ENCODE measurements at regions not wholly inside any gene's neighbourhood (a gene's known extent, or its start where the extent isn't known, plus 50 kb on each side); places are given as distances from the start of the nearest gene placed in this dataset.

DNA sequence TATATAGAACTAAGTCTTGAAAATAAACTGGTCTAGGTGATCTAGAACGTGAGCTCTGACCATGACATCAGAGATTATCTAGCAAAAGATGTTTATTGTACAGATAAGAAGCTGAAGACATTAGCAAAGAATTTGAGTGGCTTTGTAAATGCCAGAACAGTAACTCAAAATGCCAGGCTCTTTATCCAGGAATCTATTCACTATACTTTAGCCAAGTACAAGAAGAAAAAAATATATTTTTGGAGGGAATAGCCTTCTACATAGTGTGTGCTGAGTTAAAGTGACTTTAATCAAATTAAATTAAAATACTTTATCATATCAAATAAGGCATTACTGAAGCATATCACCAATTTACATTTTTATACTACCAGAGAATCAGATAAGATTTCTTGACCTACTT lies 132.6 kb upstream of the ITGA1 start:
- TF ChIP-seq, protein P1, sequence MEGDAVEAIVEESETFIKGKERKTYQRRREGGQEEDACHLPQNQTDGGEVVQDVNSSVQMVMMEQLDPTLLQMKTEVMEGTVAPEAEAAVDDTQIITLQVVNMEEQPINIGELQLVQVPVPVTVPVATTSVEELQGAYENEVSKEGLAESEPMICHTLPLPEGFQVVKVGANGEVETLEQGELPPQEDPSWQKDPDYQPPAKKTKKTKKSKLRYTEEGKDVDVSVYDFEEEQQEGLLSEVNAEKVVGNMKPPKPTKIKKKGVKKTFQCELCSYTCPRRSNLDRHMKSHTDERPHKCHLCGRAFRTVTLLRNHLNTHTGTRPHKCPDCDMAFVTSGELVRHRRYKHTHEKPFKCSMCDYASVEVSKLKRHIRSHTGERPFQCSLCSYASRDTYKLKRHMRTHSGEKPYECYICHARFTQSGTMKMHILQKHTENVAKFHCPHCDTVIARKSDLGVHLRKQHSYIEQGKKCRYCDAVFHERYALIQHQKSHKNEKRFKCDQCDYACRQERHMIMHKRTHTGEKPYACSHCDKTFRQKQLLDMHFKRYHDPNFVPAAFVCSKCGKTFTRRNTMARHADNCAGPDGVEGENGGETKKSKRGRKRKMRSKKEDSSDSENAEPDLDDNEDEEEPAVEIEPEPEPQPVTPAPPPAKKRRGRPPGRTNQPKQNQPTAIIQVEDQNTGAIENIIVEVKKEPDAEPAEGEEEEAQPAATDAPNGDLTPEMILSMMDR (IDR thresholded peaks at IDR 0.05; ENCODE audit: insufficient read depth, low read length, poor library complexity, severe bottlenecking): no peak
- Histone ChIP-seq H3K4me3 (replicated peaks; ENCODE audit: low read depth, low read length) (no peak overlapping the region), H3K36me3 (ENCODE audit: control insufficient read depth, insufficient read depth, low read length) (no peaks in the 10 kb centered on the region), H3K27me3 (replicated peaks; ENCODE audit: control insufficient read depth, insufficient read depth, low read length) (no peaks in the 10 kb centered on the region)
- DNase-seq (ENCODE audit: extremely low read depth, insufficient read length): no peak

DNA sequence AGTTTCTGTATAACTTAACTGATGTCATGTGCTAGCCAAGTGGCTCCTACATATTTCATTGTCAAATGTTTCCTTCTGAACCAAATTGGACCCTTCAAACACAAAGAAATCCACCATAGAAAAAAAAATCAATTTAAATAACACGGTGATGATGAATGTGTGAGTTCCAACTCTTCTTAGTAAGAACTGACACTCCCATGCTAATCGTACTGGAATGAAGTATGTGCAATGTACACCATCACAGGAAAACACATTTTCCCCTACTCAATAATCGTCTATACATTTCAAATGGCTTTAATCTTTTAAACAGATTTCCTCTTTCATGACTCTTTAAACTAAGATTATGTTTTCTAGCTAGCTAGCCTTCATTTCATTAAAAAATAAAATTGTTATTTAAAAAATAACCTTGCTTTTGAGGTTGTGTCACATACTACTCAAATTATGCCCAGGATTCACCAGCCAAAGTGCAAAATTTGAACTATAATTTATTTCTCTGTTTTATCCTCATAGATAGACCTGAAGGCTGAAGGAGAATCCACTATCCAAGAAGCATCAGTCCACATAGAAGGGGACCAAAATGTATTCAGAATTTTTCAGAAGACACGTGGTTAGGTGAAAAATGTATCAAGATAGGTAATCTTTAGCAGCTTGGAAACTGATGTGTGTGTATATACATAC lies 131.0 kb upstream of the ITGA1 start:
- TF ChIP-seq, protein P1 (IDR thresholded peaks at IDR 0.05; ENCODE audit: insufficient read depth, low read length, poor library complexity, severe bottlenecking): no peak
- no peak for DNase-seq (ENCODE audit: extremely low read depth, insufficient read length)
- no peaks in the 10 kb centered on the region for H3K36me3 ChIP-seq (ENCODE audit: control insufficient read depth, insufficient read depth, low read length)
- H3K27me3 ChIP-seq (replicated peaks; ENCODE audit: control insufficient read depth, insufficient read depth, low read length): no peaks in the 10 kb centered on the region
- no peak overlapping the region for H3K4me3 ChIP-seq (replicated peaks; ENCODE audit: low read depth, low read length)

DNA sequence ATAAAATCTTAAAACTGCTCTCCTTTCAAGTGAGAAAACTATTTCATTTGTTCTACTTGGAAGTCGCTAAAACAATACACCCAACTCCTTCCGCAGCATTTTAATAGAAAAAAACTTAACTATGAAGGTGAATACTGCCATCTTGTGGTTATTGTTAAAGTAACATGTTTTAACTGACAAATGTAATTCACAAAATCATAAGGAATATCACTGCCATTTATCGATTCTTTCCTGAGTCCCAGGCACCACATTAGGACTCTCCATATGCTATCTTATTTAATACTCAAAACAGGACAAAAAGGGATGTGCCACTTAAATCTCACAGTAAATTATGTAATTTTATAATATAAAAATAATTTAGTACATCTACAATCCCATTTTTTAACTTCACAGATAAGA lies 130.5 kb upstream of the ITGA1 start:
- Histone ChIP-seq H3K27me3 (replicated peaks; ENCODE audit: control insufficient read depth, insufficient read depth, low read length) (no peaks in the 10 kb centered on the region), H3K36me3 (ENCODE audit: control insufficient read depth, insufficient read depth, low read length) (no peaks in the 10 kb centered on the region), H3K4me3 (replicated peaks; ENCODE audit: low read depth, low read length) (no peak overlapping the region)
- peak; percentile 6 for DNase-seq (ENCODE audit: extremely low read depth, insufficient read length)
- TF ChIP-seq, protein P1 (IDR thresholded peaks at IDR 0.05; ENCODE audit: insufficient read depth, low read length, poor library complexity, severe bottlenecking): peak; percentile 31

DNA sequence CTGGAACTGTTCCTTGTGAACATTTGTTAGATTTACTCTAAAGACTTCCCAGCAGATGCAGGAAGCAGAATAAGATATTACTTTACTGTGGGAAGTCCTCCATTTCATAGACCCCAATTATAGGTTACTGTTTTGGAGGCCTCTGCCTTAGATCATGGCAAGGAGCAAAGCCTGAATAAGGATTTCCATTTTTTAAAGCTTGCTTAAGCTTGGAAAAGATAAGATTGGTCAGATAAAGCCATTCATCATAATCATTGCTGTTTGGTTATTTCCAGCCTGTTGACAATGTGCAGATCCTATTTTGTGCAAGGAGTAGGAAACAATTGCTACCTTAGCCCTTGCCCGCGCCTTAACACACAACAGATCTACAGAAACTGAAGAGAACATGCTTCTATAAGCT lies 129.5 kb upstream of the ITGA1 start:
- DNase-seq (ENCODE audit: extremely low read depth, insufficient read length): no peak
- TF ChIP-seq, protein P1 (IDR thresholded peaks at IDR 0.05; ENCODE audit: insufficient read depth, low read length, poor library complexity, severe bottlenecking): no peak

DNA sequence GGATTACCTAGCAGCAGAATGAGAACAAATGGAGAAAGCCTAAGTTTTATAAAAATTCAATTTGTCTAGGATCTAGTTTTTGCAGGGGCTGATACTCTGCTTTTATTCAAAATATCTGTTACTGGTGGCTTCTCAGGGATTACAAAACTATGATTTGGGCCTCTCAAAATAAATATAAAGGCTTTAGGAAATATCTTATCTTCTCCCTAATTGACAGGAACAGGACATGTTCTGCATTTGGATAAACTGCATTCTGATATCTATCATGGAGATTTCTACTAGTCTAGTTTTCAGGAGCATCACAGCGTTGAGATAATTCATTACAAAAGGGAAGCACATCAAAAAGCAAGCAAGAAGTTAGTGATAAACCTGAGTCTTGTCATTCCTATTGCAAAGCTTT lies 127.1 kb upstream of the ITGA1 start:
- no peak for DNase-seq (ENCODE audit: extremely low read depth, insufficient read length)
- H3K36me3 ChIP-seq (ENCODE audit: control insufficient read depth, insufficient read depth, low read length): no peaks in the 10 kb centered on the region
- no peaks in the 10 kb centered on the region for H3K27me3 ChIP-seq (replicated peaks; ENCODE audit: control insufficient read depth, insufficient read depth, low read length)
- H3K4me3 ChIP-seq (replicated peaks; ENCODE audit: low read depth, low read length): no peak overlapping the region
- TF ChIP-seq, protein P1 (IDR thresholded peaks at IDR 0.05; ENCODE audit: insufficient read depth, low read length, poor library complexity, severe bottlenecking): no peak

More for the DNA sequence above, 129.5 kb upstream of the ITGA1 start:
- Histone ChIP-seq H3K4me3 (replicated peaks; ENCODE audit: low read depth, low read length) (no peak overlapping the region), H3K27me3 (replicated peaks; ENCODE audit: control insufficient read depth, insufficient read depth, low read length) (no peaks in the 10 kb centered on the region), H3K36me3 (ENCODE audit: control insufficient read depth, insufficient read depth, low read length) (no peaks in the 10 kb centered on the region)
